ENCODE measurements at regions not wholly inside any gene's neighbourhood (a gene's known extent, or its start where the extent isn't known, plus 50 kb on each side); places are given as distances from the start of the nearest gene placed in this dataset.
"Not testable (repeated sequence)": the region's sequence is repeated elsewhere in the genome, so short reads cannot be mapped to it uniquely, and the experiment has no call there.

DNA sequence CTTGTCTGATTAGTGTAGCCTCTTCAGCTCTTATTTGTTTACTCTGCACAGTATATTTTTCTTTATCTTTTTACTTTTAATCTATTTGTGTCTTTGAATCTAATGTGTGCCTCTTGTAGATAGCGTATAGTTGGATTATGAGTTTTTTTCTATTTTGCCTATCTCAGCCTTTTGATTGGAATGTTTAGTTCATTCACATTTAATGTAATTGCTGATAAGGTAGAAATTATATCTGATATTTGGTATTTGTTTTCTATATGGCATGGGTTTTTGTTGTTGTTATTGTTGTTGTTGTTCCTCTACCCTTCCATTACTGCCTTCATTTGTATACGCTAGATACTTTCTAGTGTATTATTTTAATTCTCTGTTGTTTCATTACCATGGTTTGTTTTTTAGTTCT is 131.7 kb upstream of the GRIK3 start:
- no peak for DNase-seq

DNA sequence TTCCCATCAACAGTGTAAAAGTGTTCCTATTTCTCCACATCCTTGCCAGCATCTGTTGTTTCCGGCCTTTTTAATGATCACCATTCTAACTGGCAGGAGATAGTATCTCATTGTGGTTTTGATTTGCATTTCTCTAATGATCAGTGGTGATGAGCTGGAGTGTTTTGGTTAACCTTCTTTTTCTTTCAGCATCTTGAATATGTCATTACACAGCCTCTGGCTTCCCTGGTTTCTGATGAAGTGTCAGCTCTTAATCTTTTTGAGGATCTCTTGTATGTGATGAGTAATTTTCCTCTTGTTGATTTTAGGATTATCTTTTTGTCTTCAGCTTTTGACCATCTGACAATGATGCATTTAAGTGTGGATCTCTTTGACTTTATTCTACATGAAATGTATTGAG is 133.2 kb upstream of the GRIK3 start:
- DNase-seq, result no peak

DNA sequence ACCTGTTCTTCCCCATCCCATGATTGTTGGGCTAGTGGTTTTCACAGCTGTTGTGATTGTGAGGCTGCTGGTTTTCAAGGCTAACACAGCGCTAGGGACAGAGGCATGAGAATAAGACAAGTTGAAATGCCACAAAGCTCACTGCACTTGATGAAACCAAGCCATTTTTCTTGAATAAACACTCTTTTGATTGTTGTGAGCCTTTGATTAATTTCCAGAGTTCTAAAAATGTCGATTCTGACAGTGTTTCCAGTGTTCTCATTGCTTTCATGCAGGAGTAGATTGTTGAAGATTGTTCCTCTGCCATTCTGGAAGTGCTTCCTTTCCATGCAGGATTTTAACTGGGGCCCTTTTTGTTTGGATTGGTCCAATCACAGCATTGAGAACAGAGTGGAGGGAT is 134.9 kb upstream of the GRIK3 start:
- DNase-seq, result no peak

DNA sequence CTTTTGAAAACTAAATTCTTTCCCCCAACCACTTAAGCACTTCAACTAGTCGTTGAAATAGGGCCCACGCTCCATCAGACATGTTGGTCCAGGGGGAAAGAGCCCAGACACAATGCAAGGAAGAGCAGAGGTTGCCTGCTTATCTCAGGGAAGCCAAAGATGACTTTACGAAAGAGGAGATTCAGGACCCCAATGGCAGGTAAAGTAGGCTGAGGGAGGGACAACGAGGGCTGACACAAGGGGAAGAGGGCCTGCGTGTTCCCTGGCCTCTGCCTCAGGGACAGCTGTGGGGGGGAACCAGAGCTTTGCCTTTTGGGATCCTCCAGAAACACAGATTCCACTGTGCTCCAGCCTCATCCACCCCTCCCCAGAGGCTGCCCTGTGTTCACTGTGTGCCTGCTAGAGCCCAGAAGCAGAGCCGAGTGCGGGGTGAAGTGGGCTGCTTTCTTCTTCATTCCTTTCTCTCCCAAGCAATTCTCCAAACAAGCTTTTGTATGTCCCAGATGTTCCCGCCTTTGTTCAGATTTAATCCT is 135.5 kb upstream of the GRIK3 start:
- no peak for DNase-seq

DNA sequence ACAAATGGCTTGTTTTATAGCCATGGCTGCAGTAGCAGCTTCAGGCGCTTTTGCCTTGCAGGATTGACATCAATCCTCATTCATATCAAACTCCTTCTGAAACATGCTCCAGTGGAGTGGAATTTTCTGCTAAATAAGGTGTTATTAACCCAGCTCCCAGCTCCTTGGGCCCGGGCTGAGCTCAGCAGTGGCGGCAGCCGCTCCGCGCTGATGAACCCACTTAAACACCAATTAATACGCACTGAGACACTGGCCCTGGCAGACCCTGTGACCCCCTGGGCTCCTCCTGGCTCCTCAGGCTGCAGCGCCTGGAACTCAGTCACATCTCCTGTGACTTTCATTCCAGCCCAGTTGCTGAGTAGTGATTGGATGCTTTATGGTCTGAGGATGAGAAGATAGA is 137.4 kb upstream of the GRIK3 start:
- DNase-seq, result no peak

DNA sequence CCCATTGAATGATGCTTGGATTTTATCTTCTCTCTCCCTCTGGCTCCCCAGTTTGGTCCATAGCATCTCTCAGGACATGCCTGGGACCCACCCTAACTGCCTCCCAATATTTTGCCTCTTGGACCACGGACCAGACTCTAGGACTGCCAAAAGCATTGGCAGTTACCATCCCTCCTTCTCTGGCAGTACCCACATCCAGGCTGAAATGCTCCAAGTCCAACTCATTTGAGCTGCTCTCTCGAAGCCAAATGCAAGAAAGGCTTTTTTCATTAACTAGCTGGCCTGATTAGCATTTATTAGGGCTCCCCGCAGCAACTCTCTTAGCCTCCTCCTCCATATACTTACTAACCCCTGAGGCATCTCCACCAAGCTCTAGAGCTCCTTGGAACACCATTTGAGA is 140.0 kb upstream of the GRIK3 start:
- no peak for DNase-seq

DNA sequence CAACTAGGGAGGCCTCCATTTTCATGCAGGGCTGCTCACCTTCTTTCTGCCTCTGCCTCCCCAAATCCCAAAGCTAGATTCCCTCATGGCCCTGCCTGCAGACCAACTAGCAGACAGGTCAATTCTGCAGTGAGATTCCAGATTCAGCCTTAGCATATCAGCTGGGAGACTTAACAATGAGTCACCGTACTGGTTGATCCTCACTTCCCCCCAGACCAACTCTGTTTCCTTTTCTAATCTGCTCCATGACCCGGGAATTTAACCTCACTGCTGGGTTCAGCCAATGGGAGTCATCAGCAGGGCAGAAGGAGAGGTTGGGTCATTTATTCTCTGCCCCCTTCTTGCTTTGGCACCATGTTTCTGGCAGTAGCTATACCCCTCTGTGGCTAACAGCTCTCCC is 140.6 kb upstream of the GRIK3 start:
- no peak for DNase-seq

DNA sequence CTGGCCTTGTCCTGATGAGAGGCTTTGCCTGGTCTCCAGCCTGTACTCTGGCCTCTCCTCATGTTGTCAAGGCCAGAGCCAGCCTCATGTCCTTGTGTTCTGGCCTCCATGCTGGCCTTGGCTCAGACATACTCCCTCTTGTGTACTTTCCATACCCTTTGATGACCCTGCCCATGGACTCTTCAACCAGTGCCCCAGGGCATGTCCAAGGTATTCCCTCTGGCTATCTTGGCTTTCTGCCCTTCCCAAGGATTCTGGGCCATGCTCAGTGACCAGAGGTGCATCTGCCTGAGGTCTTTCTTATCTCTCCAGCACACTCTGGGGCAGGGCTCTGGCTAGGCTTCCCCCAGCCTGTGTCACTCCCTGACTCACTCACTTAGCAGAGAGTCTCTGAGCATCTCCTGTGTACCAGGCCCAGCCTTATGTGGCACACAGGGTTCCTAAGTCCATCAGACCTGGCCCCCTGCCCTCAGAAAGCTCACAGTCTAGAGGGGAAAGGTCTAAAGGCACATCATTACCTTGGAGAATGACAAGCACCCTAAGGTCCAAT is 141.4 kb upstream of the GRIK3 start:
- no peak for DNase-seq

DNA sequence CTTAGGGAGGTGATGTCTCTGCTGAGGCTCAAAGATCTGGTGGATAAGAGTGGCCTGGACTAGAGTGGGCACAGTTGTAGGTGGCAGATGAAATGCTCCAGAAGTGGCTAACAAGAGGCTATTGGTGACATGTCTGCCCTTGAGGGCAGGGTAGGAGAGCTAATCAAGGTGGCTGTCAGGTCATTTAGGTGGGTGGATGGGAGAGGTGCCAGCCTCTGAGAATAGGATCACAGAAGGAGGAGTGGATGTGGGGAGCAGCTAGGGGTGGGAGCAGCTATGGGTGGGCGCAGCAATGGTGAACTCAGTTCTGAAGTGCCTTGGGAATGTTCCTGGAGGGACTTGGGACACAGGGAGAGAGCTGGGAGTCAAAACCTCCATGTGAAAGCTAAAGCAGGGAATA is 142.0 kb upstream of the GRIK3 start:
- no peak for DNase-seq

DNA sequence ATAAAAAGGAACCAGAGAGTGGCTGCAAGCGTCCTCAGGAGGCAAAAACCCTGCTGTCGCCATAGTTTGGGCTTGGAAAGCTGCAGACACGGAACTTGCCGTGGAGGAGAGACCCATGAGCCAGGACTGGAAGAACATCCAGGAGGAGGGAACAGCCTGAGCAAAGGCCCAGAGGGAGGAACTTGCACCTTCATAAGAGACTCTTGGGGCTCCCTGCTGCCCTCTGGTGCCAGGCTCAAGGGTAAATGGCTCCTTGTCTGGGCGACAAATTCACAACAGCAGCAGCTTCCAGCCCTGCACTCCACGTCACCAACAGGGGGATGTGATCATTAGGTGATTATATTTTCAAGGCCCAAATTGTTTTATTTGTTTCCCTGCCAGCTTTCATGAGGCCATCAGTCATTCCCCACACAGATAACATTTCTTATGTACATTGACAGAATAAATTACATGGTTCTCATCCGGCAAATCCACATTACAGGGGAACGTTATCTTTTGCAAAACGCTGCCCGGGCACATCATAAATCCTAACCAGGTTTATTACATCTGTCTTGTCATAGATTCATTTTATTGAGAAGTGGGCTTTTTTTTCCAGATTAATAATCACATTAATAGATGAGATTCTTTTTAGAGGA is 143.0 kb upstream of the GRIK3 start:
- DNase-seq, result peak; percentile 72

DNA sequence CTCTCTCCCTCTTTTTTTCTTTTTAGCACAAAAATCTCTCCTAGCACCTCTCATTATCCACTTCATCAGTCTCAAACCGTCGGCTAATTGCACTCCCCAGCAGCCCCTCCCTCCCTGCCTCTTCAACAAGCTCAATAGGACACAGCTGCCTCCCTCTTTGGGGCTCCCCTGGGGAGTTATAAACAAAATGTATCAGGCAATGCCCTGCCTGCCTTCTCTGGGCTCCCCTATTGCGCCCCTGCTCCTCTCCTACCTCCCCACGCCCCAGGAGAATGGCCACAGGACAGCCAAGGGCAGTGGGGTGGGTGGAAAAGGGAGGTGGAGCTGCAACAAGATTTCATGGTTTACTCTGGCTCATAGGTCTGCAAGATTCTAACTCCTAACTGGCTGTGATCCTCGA is 147.1 kb upstream of the GRIK3 start:
- peak; percentile 65 for DNase-seq

DNA sequence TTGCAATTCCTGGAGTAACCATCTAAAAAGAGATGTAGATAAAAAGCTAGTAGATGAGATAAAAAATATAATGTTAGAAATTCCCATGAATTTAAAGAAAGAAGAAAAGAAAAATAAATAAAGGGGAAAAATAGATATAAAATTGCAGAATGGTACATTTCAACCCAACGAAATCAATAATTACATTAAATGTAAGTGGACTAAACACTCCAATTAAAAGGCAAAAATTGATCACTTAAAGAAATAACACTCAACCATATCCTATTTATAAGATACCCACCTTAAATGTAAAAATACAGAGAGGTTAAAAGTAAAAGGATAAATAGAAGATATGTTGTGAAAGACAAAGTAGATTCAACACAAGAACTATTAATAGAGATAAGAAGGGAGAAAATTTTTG is 150.5 kb upstream of the GRIK3 start:
- no peak for DNase-seq

DNA sequence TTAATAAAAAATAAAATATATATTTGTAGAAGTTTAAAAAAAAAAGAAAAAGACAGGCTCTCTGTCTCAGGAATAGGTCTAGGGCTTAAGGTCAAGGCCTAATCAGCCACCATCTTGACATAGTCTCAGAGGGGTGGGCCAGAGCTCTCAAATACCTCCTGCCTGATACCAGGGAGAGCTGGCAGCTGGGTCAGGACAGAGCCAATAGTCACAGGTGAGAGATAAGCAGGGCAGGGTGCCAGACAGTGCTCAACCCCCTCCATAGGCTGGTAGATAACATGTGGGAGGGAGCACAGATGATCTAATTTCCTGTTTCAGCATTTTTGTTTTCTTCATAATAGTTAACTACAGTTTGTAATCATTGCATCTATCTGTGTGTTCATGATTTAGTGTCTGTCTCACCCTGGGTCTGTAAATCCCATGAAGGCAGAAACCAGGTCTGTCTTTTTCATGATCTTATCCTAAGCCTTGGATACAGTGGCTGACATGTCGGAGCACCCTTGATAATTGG is 152.0 kb upstream of the GRIK3 start:
- DNase-seq, result no peak

DNA sequence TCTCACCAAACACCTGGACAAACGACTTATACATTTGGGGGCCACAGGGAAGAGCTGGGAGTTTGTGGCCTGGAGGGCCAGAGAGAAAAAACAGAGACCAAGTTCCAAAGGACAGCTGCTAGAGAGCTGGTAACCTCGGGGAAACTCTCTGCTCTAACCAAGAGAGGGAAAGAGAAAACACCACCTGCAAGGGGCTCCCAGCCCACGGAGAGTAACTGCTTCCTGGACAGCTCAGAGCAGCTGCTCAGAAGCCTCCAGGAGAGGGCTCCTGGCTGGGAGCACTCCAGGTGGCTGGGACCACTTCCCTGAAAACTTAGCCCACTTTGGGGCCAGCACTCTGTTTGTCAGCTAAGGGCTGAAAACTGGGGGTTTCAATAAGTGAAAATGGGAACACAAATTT is 154.8 kb upstream of the GRIK3 start:
- DNase-seq, result peak; percentile 18

DNA sequence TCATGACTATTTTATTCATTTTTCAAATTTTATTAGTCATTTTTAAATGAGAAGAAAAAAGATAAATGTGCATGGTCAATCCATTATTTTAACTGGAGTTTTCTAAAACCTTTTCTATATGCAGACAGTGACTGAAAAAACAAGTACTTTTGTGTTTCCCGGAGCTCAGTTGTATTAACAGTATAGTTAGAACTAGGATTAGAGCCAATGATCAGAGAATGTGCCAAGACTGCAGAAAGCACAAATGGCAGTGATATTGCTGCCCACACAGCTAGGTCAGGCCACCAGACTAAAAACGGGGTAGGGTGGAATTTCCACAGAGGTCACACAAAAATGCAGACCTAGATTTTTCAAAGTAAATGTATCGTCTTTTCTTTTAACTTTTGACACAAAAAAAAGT is 163.1 kb upstream of the GRIK3 start:
- no peak for DNase-seq

DNA sequence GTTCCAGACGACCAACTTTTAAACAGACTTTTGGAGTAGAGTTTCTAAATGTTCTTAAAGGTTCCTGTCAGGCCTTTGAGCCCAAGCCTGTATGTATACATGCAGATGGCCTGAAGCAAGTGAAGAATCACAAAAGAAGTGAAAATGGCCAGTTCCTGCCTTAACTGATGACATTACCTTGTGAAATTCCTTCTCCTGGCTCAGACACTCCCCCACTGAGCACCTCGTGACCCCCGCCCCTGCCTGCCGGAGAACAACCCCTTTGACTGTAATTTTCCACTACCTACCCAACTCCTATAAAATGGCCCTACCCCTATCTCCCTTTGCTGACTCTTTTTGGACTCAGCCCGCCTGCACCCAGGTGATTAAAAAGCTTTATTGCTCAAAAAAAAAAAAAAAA is 180.0 kb upstream of the GRIK3 start:
- DNase-seq, result not testable (repeated sequence)

DNA sequence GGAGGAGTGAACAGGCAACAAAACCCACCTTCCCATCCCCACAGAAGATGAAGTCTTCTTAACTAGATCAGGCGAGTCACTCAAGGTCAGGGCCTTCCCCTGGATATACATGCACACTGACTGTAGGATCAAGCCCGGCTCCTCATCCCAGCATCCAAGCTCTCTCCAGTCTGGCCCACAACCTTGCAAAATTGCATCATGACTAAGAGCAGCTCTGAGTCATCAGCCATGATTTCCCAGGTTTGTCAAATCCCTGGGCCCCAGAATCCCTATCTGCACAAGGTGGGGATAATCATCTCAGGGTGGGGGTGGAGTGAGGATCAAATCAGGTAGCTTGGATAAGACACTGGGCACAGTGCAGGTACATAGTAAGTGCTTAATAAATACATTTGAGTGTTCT is 199.3 kb upstream of the GRIK3 start:
- DNase-seq, result no peak

DNA sequence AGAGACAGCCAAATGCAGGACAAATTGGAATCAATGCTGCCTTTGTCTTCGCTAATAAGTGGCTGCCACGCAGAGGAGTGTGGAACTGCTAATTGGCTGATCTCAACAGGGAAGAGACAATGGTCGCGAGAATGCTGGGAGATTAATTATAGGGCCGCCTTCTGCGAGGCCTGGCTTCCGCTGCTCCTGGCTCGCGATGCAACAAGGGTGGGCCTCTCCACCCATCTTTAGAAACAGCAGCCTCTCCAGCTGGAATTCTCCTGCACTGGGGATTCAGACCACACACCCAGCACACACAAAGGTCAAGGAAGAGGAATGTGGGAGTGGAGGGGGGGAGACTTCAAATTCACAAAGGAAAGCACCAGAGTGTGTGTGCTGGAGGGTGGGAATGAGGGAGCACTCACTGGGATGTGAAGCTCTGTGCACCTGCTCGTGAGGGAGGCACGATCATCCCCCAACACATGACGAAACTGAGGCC is 200.7 kb upstream of the GRIK3 start:
- DNase-seq, result peak; percentile 76

DNA sequence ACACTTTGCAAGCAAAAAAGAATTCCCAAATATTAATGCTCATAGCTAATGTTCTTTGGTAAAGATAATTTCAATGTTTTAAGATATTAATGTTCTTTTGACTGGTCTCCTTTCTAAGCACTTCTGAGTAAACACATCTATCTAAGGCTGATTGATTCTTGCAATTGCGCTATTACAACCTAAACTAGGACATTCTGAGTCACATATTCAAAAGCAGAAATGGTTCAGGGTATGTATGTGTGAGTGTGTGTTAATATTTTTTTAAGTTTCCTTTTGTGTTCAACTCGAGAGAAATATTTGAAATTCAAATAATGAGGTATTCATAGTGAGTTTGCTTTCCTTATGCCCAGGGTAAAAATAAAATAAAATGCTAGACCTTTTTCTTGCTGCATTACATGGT is 203.6 kb upstream of the GRIK3 start:
- DNase-seq, result no peak

DNA sequence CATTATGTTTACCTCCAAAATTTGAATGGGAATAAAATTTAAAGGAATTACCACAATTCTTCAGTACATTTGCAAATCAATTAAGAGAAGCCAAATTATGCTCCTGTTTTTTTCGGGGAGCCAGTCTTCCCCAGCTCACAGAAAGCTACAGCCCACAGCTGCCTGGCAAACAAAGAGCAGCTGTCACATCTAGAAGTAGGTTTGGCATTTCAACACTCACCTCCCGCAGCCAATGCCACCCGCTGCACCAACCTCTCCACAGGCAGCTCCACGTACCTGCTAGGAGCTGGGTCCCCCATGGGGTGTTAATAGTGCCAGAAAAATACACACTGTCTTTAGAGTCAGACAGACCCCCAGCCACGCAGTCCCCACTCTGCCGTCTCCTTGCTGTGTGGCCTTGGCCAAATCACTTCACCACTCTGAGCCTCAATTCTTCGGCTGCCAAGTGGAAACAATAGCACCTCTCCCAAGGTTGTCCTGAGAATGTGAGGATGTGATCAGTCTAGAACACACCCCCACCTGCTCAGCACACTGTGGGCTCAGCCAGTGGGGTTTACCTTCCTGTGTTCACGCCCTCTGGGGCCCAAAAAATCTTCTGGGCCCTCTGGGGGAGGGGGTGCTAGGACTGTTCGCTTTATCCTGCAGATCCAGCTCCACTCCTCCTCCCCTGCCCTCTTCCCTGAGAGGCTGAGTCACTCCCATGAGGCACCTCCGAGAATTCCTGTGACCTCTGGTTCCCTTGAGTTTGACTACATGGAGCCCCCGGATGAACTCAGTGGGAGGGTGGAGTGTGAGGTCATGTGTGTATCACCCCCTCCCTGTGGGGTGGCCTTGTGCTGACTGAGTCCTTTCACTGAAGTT is 204.3 kb upstream of the GRIK3 start:
- no peak for DNase-seq

DNA sequence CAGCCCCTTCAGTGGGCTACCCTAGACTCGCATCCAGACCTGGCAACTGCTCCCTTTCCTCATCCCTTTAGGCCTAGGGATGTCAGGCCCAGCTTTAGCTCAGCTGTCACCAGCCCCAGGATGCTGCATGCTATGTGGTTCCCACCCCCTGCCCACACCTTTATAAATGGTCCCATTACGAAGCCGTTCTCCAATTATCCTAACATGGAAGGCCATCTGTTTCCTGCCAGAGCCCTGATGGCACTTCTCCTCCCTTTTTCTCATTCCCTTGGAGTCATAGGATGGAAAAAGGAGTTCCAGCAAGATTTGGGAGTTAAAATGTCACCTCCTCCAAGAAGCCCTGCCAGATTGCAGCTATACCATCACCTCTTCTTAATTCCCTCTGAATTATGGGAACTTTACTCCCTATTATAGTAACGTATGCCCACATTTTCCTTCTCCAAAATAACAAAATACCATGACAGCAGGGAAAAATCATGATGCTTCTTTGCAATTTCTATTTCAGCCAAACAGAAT is 205.0 kb upstream of the GRIK3 start:
- no peak for DNase-seq

DNA sequence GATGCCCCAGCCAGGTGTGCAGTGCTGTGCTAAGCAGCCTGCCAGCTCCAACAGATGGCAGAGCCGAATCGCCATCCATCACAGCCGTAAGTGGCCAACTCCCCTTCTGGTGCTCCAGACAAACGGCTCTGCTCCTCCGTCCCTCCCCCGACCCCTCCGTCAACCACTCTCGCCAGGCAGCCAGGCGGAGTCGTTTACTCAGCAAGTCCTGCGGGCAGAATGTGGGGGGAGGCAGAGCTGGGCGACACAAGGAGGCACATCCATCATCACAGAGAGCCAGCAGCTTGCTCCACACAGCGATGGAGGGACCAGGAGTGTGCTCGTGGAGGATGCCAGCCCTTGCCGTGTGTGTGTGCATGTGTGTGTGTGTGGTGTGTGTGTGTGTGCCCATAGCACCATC is 206.6 kb upstream of the GRIK3 start:
- peak; percentile 77 for DNase-seq

DNA sequence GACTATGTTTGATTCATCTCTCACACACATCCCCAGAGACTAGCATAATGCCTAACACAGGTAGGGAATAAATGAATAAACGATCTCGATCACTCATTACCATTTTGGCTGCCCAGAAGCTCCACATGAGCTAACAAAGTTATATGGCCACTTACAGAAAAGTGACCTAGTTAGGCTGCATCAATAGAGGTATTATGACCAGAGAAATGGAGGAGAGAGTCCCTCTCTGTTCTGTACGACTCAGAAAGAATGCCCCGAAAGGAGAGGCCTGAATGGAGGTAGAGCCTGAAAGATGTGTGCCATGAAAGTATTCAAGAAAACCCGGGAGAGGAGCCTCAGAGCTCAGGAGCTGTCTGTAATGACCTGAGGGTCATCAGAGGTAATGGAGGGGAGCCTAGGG is 208.2 kb upstream of the GRIK3 start:
- DNase-seq, result no peak
